ENCODE measurements at regions not wholly inside any gene's neighbourhood (a gene's known extent, or its start where the extent isn't known, plus 50 kb on each side); places are given as distances from the start of the nearest gene placed in this dataset.
"Not testable (repeated sequence)": the region's sequence is repeated elsewhere in the genome, so short reads cannot be mapped to it uniquely, and the experiment has no call there.

- Histone ChIP-seq H3K79me2 (ENCODE audit: insufficient read depth, low read length) (no peaks in the 10 kb centered on the region), H3K4me3 (ENCODE audit: insufficient read depth, low read length, poor library complexity, severe bottlenecking) (no peak overlapping the region), H3K9ac (ENCODE audit: low read length) (no peak overlapping the region), H2AFZ (ENCODE audit: low read depth, low read length, severe bottlenecking) (no peak overlapping the region), H3K4me2 (ENCODE audit: low read depth, low read length, poor library complexity, severe bottlenecking) (no peak overlapping the region), H3K27ac (ENCODE audit: low read depth, low read length) (no peak overlapping the region), H3K27me3 (ENCODE audit: low read length) (no peaks in the 10 kb centered on the region), H3K36me3 (ENCODE audit: low read length) (no peaks in the 10 kb centered on the region), H3K9me3 (ENCODE audit: insufficient read depth, low read length) (no peaks in the 10 kb centered on the region), H3K9me2 (replicated peaks; ENCODE audit: insufficient read depth, low read length) (no peaks in the 10 kb centered on the region), H3F3A (ENCODE audit: insufficient read depth) (no peaks in the 10 kb centered on the region), H4K20me1 (ENCODE audit: low read depth, low read length) (no peaks in the 10 kb centered on the region)
- no peak for TF ChIP-seq EZH2phosphoT487 (conservative IDR thresholded peaks at IDR 0.05; ENCODE audit: low read length)
- no peak for TF ChIP-seq CTCF (IDR thresholded peaks at IDR 0.05; ENCODE audit: insufficient read depth, low read length, poor library complexity, severe bottlenecking)
Observed at GRCh38 chr9:1882711-1883403, 132.3 kb upstream of the SMARCA2 start.

GRCh38 chr9:1890201-1890600 lies 124.9 kb upstream of the SMARCA2 start:
- Histone ChIP-seq H3F3A (ENCODE audit: insufficient read depth) (no peaks in the 10 kb centered on the region), H3K9ac (ENCODE audit: low read length) (no peak overlapping the region), H3K9me3 (ENCODE audit: insufficient read depth, low read length) (no peaks in the 10 kb centered on the region), H3K27ac (ENCODE audit: low read depth, low read length) (no peak overlapping the region), H3K4me2 (ENCODE audit: low read depth, low read length, poor library complexity, severe bottlenecking) (no peak overlapping the region), H3K9me2 (replicated peaks; ENCODE audit: insufficient read depth, low read length) (no peaks in the 10 kb centered on the region), H3K4me3 (ENCODE audit: insufficient read depth, low read length, poor library complexity, severe bottlenecking) (no peak overlapping the region), H2AFZ (ENCODE audit: low read depth, low read length, severe bottlenecking) (no peak overlapping the region), H3K36me3 (ENCODE audit: low read length) (no peaks in the 10 kb centered on the region), H3K27me3 (ENCODE audit: low read length) (no peaks in the 10 kb centered on the region), H4K20me1 (ENCODE audit: low read depth, low read length) (no peaks in the 10 kb centered on the region), H3K79me2 (ENCODE audit: insufficient read depth, low read length) (no peaks in the 10 kb centered on the region)
- TF ChIP-seq CTCF (IDR thresholded peaks at IDR 0.05; ENCODE audit: insufficient read depth, low read length, poor library complexity, severe bottlenecking) (no peak), EZH2phosphoT487 (conservative IDR thresholded peaks at IDR 0.05; ENCODE audit: low read length) (no peak)

DNA sequence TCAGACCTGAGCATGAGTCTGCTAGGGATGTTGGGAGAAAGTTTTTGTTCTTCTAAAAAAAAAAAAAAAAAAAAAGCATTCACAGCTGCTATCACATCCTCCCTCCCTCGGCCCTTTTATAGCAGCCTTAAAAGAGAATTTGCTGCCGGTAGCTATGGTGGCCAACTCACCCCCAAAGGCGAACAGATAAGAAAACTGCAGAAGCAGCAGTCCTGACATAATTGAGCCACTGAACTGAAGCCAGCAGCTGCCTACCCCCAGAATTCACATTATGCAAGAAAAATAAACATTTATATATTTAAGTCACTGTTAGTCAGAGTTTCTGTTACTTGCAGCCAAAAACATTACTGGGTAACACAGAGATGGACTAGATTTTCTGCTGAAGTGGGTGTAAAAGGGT lies 124.3 kb upstream of the SMARCA2 start:
- no peak for TF ChIP-seq CTCF (IDR thresholded peaks at IDR 0.05; ENCODE audit: insufficient read depth, low read length, poor library complexity, severe bottlenecking)
- no peak for TF ChIP-seq EZH2phosphoT487 (conservative IDR thresholded peaks at IDR 0.05; ENCODE audit: low read length)
- H3K9me2 ChIP-seq (replicated peaks; ENCODE audit: insufficient read depth, low read length) = no peaks in the 10 kb centered on the region
- no peak overlapping the region for H3K4me2 ChIP-seq (ENCODE audit: low read depth, low read length, poor library complexity, severe bottlenecking)
- no peak overlapping the region for H3K4me3 ChIP-seq (ENCODE audit: insufficient read depth, low read length, poor library complexity, severe bottlenecking)
- H3K27me3 ChIP-seq (ENCODE audit: low read length) = no peaks in the 10 kb centered on the region
- H3K9ac ChIP-seq (ENCODE audit: low read length) = no peak overlapping the region
- no peaks in the 10 kb centered on the region for H4K20me1 ChIP-seq (ENCODE audit: low read depth, low read length)
- H3K27ac ChIP-seq (ENCODE audit: low read depth, low read length) = no peak overlapping the region
- no peaks in the 10 kb centered on the region for H3K36me3 ChIP-seq (ENCODE audit: low read length)
- no peaks in the 10 kb centered on the region for H3K79me2 ChIP-seq (ENCODE audit: insufficient read depth, low read length)
- H3F3A ChIP-seq (ENCODE audit: insufficient read depth) = no peaks in the 10 kb centered on the region
- no peak overlapping the region for H2AFZ ChIP-seq (ENCODE audit: low read depth, low read length, severe bottlenecking)
- H3K9me3 ChIP-seq (ENCODE audit: insufficient read depth, low read length) = no peaks in the 10 kb centered on the region

- H3K4me3 ChIP-seq (ENCODE audit: insufficient read depth, low read length, poor library complexity, severe bottlenecking); H3K9me2 ChIP-seq (replicated peaks; ENCODE audit: insufficient read depth, low read length); H3K9ac ChIP-seq (ENCODE audit: low read length); H3K27me3 ChIP-seq (ENCODE audit: low read length); H4K20me1 ChIP-seq (ENCODE audit: low read depth, low read length); H3K27ac ChIP-seq (ENCODE audit: low read depth, low read length); H3K36me3 ChIP-seq (ENCODE audit: low read length); H2AFZ ChIP-seq (ENCODE audit: low read depth, low read length, severe bottlenecking); H3F3A ChIP-seq (ENCODE audit: insufficient read depth); H3K79me2 ChIP-seq (ENCODE audit: insufficient read depth, low read length); H3K9me3 ChIP-seq (ENCODE audit: insufficient read depth, low read length); H3K4me2 ChIP-seq (ENCODE audit: low read depth, low read length, poor library complexity, severe bottlenecking): not testable (repeated sequence)
Observed at GRCh38 chr9:1903080-1903704, 112.0 kb upstream of the SMARCA2 start.
